H1 (cell line): ENCODE measurements at regions not wholly inside any gene's neighbourhood (a gene's known extent, or its start where the extent isn't known, plus 50 kb on each side); places are given as distances from the start of the nearest gene placed in this dataset.

Experiments used
- ASH2L ChIP-seq: fragments of 200-600, 300-600 bp; sonication (generic); IDR thresholded peaks from one replicate; pipeline ENCODE4 v1.7.1; 2017; ENCODE audit warnings: low read length
- JUND ChIP-seq: IDR thresholded peaks from 2 replicates; pipeline ENCODE4 v1.6.1; 2011; ENCODE audit warnings: mild to moderate bottlenecking, improper control_type of control experiment, low read length
- NANOG ChIP-seq: IDR thresholded peaks from 2 replicates; pipeline ENCODE4 v1.6.1; 2011; ENCODE audit warnings: low read length, low read depth, mild to moderate bottlenecking, inconsistent platforms; ENCODE audit not compliant: insufficient read depth, poor library complexity, severe bottlenecking
- RFX5 ChIP-seq: IDR thresholded peaks from 2 replicates; pipeline ENCODE4 v1.6.1; 2011; ENCODE audit warnings: low read depth, low read length, improper control_type of control experiment, borderline replicate concordance
- SP2 ChIP-seq: IDR thresholded peaks from 2 replicates; pipeline ENCODE4 v1.6.1; 2012; ENCODE audit warnings: mild to moderate bottlenecking, low read length, inconsistent platforms
- SUZ12 ChIP-seq: fragments of 200-600 bp; sonication (generic); IDR thresholded peaks from 2 replicates; pipeline ENCODE4 v1.6.1; 2012; ENCODE audit warnings: mild to moderate bottlenecking, inconsistent platforms, low read length, moderate library complexity, mixed read lengths
- TEAD4 ChIP-seq: IDR thresholded peaks from 2 replicates; pipeline ENCODE4 v1.6.1; 2012; ENCODE audit warnings: low read depth, low read length, inconsistent platforms, mixed read lengths
- TF ChIP-seq, protein P1 (sequence below): IDR thresholded peaks from 2 replicates; pipeline ENCODE4 v1.6.1; 2012; ENCODE audit warnings: inconsistent platforms

DNA sequence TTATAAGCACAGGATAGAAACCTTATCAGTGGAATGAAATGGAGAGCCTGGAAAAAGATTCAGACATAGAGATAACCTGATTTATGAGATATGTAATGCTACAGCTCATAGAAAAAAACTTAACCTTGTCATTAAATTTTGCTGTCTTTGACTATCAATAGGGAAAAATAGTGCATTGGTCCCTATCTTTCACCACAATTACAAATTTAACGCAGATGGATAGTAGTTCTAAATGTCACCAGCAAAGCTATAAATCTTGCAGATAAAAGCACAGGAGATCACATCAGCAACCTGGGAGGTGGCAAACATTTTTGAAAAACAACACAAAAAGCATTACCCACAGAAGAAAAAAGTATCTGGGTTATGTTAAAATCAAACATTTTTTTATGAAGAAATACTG lies 831.6 kb downstream of the BRINP3 start (continued):
- TF ChIP-seq ASH2L (no peak), JUND (no peak), NANOG (no peak), SUZ12 (no peak), RFX5 (no peak), TEAD4 (no peak), SP2 (no peak)
- TF ChIP-seq, protein P1, sequence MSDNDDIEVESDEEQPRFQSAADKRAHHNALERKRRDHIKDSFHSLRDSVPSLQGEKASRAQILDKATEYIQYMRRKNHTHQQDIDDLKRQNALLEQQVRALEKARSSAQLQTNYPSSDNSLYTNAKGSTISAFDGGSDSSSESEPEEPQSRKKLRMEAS: no peak
